GM19035 (cell line): ENCODE measurements at regions not wholly inside any gene's neighbourhood (a gene's known extent, or its start where the extent isn't known, plus 50 kb on each side); places are given as distances from the start of the nearest gene placed in this dataset.

Source experiments
- ATAC-seq: cut with Tn5 transposase; IDR thresholded peaks from one replicate; pipeline ENCODE4 v1.9.1; 2021; ENCODE audit not compliant: unreplicated experiment

DNA sequence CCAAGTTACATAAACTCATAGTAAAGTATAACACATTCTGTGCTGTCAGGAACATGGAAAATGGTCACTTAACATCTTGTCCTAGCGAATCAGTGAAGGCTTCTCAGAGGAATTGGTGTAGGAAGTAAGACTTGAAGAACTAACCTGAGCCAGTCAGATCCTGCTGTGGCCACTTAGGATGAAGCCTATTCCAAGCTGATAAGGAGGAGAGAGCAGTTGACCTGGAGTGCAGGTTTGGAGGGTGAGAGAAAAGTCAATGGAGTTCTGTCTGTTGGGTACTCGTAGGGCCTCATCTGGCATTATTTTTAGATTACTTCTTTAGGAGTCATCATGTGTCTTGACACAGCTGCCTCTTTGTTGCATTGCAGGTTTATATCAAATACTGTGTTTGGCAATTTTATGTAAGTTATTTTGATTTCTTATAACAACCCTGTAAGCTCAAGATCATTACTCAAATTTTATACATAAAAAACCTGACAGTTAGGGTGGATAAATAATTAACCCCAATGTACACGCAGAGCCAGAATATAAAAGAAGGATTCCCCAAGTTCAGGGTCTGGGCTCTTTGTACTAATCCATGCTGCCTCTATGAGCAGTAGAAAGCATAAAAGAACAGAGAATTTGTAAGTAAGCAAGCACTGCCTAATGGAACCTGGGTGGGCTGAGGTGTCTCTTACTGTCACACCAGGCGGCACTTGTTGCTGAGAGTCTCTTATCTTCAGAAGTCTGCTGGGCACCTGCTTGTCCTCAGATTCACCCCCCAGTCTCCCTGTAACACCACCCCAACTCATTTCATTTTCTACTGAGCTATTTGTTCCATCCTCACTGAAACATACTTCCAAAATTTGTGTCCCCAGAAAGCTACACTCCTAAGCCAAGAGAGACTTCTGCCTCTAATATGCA is 252.1 kb upstream of the NT5C1B start:
- ATAC-seq = no peak

DNA sequence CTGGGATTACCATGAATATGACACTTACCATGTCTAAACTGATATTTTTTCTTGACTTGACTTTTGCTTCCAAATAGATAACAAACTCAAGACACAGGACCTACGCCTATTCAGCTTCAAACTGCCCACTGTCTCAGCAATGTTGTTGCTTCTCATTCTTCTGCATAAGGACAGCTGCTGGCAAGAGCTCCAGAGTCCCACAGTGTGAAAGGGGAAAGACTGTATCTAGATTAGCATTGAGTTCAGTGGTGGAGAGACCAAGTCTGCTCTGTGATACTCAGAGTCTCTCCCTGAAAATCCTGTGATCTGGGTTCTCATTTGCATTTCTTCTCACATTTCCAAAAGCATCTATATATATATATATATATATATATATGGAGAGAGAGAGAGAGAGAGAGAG is 247.9 kb upstream of the NT5C1B start:
- ATAC-seq = no peak

DNA sequence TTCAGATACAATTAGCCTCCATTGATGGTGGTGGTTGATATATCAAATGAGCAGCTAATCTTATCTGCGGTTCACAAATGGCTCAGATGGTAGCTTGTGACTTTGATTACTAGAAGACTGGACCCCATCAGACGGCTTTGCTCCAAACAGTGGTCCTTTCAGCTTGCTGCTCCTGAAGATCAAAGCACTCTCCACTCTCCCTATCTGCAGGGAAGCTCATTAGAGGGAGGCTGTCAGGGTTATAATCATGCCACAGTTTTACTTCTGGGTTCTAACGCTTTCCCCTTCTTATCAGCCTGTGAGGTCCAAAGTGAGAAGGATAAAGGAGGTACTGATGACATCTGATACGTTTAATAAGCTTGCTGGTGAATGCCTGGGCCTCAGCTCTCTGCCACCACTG is 247.1 kb upstream of the NT5C1B start:
- no peak for ATAC-seq

DNA sequence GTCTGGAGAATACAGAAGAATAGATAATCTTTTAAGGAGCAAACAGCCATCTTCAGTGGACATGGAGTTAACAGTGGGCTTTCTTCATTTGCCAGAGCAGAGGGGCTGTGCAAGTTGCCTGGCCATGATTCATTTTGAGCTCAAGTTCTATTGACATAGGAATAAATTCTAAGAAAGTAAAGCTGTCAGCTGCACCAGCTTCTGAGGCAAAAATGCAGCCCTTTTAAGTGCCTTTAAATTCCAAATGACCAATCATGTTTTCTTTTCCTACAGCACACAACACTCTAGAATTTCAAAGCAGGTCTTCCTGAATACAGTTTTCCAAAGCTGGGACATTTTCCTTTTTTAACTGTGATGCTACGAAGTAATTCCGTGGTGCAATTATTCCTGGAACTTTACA is 246.4 kb upstream of the NT5C1B start:
- ATAC-seq = no peak

DNA sequence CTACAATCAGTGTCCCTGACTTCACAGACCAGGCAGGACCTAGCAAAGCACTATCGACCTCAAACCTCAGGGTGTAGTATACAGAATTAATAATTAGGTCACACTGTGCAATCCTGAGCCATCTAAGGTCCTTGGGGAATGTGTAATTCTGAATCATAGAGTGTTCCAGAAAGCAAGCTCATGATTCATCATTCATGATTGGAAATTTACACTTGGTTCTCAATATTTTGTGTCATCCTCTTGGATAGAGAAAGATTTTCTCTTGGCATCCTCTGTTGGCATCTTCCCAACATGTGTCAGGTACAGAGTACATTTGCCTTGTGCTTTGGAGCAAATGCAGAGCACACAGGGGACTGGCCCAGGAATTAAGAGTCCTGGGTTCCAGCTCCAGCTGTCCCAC is 245.0 kb upstream of the NT5C1B start:
- no peak for ATAC-seq

DNA sequence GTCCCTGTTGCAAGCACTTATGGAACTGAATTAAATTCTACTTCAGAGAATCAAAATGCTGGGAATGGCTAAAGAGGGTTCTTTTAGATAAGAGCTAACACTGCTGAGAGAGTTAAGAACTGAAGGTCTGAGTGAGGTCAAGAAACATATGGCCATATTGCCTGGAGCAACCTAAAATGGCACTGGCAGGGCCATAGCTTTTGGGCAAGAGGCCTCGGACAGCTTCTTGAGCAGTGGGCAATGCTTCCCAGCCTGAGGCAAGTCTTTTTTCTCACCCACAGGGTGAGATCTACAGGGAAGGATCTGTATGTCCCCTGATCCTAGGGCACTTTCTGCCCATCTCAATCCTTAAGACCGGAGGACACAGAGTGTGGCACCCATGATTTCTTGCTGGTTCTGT is 244.6 kb upstream of the NT5C1B start:
- no peak for ATAC-seq

DNA sequence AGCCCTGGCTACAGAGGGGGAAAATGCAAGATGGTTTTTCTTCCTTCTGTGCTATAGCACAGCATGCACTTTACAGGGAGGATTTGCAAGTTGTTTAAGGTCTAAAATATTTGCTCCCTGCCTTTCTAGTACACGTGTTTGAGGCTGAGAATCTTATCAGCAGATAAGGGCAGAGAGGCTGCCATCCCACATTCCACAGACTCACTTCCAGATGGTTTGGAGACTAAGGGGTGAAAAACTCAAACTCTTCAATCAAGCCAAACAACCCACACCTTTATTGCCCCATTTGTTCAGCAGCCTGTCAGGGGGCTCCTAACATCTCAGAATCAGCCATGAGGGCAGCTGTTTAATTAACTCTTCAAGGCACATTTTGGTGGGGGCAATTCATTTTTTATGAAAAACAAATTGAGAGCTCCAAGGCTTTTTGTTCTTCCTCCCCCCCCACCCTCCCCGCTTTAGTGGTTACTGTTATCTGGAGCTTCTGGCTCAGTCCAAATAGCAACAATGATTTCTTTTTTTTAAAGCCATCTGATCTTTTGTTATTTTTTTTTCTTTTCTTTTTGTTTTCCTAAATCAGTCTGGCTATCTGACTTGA is 242.6 kb upstream of the NT5C1B start:
- ATAC-seq = no peak

DNA sequence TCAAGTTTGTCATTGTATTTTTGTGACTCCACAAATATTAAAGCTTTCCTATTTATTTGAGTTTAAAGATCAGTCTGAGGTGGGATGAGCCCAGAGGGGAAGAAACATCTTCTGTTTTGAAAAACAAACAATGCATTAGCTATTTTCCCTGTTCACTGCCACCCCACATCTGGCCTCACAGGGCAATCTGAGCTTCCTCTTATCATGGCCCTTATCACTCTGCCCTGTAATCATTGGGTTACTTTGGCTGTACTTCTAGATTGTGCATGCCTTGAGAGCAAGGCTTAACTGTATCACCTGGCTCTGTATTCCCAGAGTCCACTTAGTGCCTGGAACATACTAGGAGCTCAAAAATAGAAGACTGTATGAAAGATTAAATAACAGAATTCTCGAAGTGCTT is 241.6 kb upstream of the NT5C1B start:
- ATAC-seq = no peak

DNA sequence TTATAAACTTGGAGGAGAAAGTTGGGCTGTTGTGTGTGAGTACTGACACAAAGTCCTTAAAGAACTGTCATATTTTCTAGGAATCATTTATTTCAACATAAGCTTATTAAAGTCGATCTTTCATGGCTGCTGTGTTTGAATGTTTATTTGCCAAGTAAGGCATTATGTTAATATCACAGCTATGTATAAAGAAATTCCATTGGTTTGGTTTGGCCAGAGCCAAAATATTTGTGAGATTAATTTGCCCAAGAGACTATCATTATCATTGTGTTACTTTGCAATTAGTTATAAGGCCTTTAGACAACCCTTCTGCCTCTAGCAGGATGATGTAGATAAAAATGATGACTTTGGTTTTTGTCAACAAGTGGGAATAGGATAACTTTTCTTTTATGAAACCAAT is 240.6 kb upstream of the NT5C1B start:
- ATAC-seq = no peak

DNA sequence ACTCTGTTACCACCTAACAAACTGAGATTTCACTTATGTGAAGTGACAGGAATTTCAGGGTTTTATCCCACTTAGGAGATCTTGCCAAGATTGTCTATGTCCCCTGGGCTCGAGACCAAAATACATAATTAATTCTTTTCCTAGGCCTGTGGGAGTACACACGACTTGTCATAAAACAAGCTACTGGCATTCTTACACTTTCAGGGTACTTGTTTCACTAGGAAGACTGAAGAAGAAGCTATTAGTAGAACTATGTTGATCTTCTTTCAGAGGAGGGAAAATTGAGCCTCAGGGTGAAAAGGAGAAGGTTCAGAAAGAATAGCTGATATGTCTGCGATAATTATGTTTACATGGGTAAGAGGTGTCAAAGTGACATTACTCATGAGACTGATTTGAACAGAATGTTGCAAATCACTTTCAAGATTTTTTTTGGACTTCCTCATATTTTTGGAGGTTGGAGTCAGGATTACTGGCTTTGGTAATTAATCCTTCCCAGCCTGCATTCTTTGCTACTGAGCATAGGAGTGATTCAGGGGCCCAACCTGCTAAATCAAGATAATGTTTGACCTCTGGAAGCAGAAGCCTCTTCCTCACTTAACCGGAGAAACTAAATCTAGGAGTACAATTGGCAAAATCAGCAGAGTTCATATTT is 240.0 kb upstream of the NT5C1B start:
- ATAC-seq = no peak

DNA sequence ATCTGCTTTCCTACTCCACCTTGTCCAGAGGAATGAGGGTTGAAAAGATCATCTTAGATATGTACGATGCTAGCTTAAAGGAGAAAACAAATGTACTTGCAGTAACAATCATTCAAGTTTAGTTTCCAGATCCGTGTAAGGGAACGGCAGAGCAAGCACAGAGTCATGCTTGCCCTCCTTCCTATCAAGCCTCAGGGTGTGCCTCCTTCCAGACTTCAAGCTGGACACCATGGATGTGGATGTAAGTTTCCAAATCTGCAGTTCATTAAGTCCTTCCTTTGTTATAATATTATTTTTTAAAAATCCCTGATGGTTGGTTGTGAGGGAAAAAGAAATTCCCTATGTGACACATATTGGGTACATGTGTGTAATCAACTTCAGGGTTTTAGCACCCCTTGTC is 238.9 kb upstream of the NT5C1B start:
- no peak for ATAC-seq

DNA sequence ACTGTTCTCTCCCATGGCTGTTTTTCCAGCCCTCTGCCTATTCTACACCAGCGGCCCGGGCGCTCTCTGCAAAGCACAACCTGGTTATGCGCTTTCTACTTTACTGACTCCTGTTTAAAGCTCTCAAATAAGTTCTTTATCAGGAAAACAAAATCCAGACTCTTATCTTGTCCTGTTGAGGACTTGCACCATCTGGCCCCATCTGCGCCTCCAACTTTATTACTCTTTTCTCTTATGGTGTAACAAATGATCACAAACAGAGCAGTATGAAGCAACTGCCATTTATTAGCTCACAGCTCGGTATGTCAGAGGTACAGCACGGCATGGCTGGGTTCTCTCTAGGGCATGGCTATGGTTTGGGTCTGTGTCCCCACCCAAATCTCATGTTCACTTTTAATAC is 236.5 kb upstream of the NT5C1B start:
- ATAC-seq = no peak

DNA sequence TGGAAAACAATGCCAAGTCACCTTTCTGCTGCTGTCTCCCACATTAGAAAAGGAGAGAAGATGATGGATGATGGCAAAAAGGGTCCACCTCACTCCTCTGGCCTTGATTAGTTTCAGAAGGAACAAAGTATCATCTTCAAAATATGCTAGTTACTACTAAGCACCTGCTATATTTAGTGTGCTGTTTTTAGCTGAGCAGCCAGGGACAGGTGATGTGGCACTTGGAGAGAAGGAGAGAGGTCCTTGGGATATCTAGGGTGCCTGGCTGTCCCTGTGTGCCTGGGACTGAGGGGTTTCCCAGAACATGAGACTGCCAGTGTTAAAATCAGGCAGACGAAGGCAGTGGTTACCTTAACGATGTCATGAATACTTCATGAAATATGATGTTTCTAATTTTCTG is 235.5 kb upstream of the NT5C1B start:
- no peak for ATAC-seq

DNA sequence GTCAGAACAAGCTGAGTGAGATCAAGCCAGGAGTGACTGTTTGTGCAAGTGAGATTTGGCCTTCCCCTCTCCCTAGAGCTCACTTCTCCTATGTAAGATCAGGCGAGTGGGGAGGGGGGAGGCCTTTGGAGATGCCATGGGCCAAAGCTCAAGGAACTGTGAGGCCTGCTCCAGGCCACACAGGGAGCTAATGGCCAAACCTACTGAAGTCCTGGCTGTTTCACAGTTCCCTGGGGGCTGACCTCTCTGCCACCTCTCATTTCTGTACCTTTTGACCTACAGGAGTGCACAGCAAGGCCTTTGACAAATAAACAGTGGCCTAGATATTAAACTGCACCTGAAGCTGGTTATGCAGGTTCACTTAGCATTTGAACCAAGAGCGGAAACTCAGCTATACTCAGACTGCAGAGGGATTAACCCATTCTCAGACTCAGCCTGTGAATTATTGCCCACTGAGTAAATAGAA is 235.0 kb upstream of the NT5C1B start:
- ATAC-seq = no peak

DNA sequence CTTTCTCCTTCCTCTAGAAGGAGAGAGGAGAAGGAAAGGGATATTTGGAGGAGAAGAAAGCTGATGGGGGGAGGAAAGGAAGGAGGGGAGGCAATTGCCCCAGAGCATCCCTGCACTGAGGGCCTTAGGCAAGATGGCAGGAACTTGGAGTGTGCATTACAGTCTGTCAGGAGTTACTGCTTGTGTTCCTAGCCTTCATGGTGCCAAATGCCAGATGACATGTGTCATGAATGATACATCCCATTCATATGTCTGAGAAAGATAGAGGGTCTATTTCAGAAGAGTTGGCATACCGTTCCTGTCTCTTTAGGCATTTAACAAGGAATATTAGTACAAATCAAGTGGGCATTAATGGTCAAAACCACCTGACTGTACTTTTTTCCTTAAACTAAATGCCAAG is 232.1 kb upstream of the NT5C1B start:
- ATAC-seq = no peak

DNA sequence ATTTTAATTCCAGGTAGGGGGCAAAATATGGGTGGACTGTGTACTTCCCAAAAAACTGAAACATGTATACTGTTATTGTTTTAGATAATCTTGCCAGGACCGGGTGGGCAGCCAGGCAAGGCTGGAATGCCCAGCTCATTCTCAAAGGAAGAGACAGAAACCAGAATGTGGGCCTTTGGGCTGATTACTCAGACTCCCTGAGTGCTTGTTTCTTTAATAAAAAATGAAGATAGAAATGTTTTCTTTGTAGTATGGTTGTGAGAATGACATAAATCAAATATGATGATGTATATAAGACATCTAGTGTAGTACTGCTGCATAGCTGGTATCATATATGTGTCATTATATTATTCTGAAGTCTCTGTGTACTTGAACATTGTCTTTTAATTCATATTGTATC is 231.6 kb upstream of the NT5C1B start:
- ATAC-seq = no peak

DNA sequence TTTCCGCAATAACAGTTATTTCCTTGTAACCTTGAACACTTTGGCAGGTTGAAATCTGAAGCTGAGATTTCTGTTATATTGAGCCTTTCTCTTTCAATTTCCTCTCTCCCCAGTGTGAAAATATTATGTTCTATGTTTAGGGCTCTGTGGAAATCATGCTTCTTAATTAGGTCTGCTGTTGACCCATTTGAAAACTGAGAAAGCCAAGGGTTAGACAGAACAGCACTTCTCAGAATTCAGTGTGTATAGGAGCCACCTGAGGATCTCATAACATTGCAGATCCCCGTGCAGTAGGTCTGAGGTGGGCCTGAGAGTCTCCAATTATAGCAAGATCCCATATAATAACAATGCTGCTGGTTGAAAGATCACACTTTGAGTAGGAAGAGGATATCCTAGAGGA is 230.2 kb upstream of the NT5C1B start:
- no peak for ATAC-seq

DNA sequence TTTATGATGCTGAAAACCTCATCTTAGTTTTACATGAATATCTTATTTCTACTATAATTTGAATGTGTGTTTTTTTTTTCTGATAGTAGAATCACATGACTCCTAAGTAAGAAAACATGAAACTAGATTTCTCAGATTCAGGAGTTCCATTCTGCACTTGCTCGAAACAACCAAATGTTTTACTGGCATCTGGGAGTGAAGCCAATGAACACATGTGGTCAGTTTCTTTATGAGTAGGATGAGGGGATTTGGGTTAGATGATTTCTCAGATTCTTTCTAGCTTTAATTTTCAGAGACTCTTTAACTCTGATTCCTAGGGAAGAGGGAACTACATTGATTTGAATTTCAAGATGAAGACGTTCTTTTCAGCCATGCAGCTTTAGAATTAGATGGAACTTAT is 225.0 kb upstream of the NT5C1B start:
- no peak for ATAC-seq

DNA sequence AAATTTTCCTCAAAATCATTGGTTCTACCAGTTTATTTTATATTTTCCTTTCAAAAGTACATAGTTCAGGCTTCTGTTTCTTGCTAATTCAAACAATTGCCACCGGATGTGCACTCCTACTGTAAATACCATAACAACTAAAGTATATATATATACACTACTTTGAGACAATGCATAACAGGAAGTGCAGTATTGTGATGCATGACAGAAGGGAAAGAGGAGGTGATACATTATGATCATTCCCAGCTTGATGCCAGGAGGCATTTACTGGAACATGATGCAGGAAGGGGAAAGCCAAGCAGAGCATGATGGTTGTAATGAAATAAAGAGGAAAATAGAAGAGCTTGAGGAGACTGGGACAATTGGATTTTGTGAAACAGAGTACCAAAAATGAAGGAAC is 215.2 kb upstream of the NT5C1B start:
- no peak for ATAC-seq

DNA sequence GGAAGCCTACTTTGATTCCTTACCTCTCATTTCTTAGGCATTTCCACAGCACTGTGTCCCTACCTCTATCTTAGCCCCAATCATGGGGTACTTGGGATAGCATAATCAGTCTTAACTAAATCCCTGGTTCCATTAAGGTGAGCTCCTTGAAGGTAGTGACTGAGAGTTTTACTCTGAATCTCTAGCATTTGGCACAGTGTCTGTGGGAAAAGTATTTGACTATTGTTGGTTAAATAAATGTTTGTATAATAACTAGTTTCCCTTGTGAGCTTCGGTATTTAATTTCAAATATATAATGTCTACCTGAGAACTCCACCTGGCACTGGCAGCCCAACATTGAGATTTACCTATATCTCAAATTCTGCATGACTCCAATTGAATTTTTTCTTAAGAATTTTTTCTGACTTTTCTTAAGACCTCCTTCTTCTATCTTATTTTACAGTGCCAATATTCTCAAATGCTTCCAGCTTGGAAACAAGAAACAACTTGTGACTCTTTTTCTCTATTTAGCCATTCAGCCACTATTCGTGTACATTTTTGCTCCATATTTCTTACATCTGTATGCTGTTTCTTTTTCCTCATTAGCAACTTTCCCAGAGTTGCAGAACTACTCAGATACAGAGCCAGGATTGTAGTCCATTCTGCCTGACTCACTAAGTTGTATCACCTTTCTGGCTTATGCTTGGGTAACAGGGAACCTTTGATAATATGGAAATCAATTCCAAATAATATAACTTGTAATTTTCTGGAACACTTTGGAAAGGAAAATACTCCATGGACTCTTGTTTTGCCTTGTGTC is 214.0 kb upstream of the NT5C1B start:
- ATAC-seq = no peak

DNA sequence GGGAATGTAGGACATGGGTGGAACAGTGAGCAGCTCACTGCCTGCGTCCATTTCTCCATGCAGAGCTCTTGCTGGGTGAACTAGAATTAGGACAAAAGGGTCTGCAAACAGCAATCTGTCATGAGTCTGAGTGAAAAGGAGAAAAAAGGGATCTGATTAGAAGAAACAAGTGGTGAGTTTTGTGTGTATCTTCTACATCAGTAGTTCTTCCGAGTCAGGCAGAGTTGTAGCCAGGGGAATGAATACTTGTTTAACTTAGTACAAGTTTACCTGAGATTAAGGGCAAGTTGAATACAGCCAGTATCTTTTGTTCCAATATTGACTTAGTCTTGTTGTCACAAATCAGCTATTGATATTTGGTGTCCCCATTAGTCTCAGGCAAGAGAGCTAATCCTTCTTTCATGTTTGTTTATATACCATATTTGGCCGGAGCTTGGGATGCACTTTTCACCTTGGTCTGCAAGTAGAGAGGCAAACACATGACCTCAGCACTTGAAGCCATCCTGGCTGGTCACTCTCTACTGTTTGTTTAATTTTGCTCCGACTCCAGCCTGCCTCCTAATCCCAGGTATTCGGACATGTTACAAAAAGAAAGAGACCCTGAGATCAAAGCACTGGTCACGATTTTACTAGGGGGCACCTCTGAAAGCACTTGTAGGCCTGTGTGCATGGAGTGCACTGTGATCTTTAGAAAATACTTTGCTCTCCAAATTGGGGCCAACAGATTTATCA is 211.0 kb upstream of the NT5C1B start:
- ATAC-seq = no peak
